OCI-LY7 (cell line): ENCODE measurements at regions not wholly inside any gene's neighbourhood (a gene's known extent, or its start where the extent isn't known, plus 50 kb on each side); places are given as distances from the start of the nearest gene placed in this dataset.

Experiments used
- BruUV-seq: library from RNA; stranded (reverse); fragments of 400-500 nt; replicated peaks from 2 replicates; lab custom pipeline; 2021; lab: Mats Ljungman, UMichigan
- CTCF ChIA-PET: fragments of 300-600 bp; sonication (Branson Sonifier 250); formaldehyde crosslinking; loops from one replicate; lab custom pipeline; 2022; ENCODE audit warnings: antibody characterized with exemption; ENCODE audit not compliant: unreplicated experiment; lab: Charles Lee
- POLR2A ChIA-PET: fragments of 300-600 bp; sonication (Branson Sonifier 250); formaldehyde crosslinking; loops from one replicate; lab custom pipeline; 2022; ENCODE audit warnings: antibody characterized with exemption; lab: Charles Lee
- DNase-seq: peaks from one replicate; pipeline ENCODE4 v3.0.0-alpha.2; 2015; ENCODE audit warnings: low spot score
- H2AFZ ChIP-seq: fragments of 200-600 bp; sonication (generic), shearing (Covaris generic); 2 replicates; pipeline ENCODE4 v1.6.1; 2014; ENCODE audit warnings: mild to moderate bottlenecking, antibody characterized with exemption, low read length, moderate library complexity
- H3K27ac ChIP-seq: fragments of 200-600 bp; sonication (generic); 2 replicates; pipeline ENCODE4 v1.5.1; 2014; ENCODE audit warnings: mixed run types, low read depth, mild to moderate bottlenecking, moderate library complexity, low read length, inconsistent platforms; ENCODE audit not compliant: poor library complexity, severe bottlenecking
- H3K36me3 ChIP-seq: fragments of 200-600 bp; sonication (generic); 2 replicates; pipeline ENCODE4 v1.6.1; 2014; ENCODE audit warnings: mild to moderate bottlenecking, antibody characterized with exemption, low read length, moderate library complexity, mixed read lengths; ENCODE audit not compliant: insufficient read depth
- H3K4me1 ChIP-seq: fragments of 200-600 bp; sonication (generic); 2 replicates; pipeline ENCODE4 v1.5.1; 2014; ENCODE audit warnings: mild to moderate bottlenecking, low read length; ENCODE audit not compliant: insufficient read depth, poor library complexity, severe bottlenecking
- H3K4me2 ChIP-seq: fragments of 200-600 bp; sonication (generic); 2 replicates; pipeline ENCODE4 v1.6.1; 2014; ENCODE audit warnings: mild to moderate bottlenecking, low read length
- H3K4me3 ChIP-seq: fragments of 200-600 bp; sonication (generic); 2 replicates; pipeline ENCODE4 v1.5.1; 2014; ENCODE audit warnings: mild to moderate bottlenecking, low read depth, low read length; ENCODE audit not compliant: poor library complexity, severe bottlenecking
- H3K79me2 ChIP-seq: fragments of 200-600 bp; sonication (generic); 2 replicates; pipeline ENCODE4 v1.6.1; 2016; ENCODE audit warnings: low read depth, mild to moderate bottlenecking, low read length, moderate library complexity, mixed read lengths; ENCODE audit not compliant: insufficient read depth
- H3K9me2 ChIP-seq: fragments of 200-600 bp; sonication (generic); 2 replicates; pipeline ENCODE4 v1.6.1; 2016; ENCODE audit warnings: mild to moderate bottlenecking, low read length, mixed read lengths; ENCODE audit not compliant: insufficient read depth
- H3K9me3 ChIP-seq: fragments of 200-600 bp; sonication (generic); 2 replicates; pipeline ENCODE4 v1.6.1; 2014; ENCODE audit warnings: mild to moderate bottlenecking, mixed run types, low read length, mixed read lengths
- H4K20me1 ChIP-seq: fragments of 200-600 bp; sonication (generic); 2 replicates; pipeline ENCODE4 v1.6.1; 2014; ENCODE audit warnings: mild to moderate bottlenecking, antibody characterized with exemption, low read length, moderate library complexity, mixed read lengths; ENCODE audit not compliant: insufficient read depth
- EZH2phosphoT487 ChIP-seq: fragments of 200-600 bp; sonication (generic); IDR thresholded peaks from 2 replicates; pipeline ENCODE4 v1.6.1; 2018; ENCODE audit warnings: low read depth, borderline replicate concordance, mild to moderate bottlenecking, mixed run types, antibody characterized with exemption, low read length, moderate library complexity, mixed read lengths
- intact Hi-C: fragments of 100-400 bp; cut with micrococcal nuclease; formaldehyde crosslinking; loops from one replicate; pipeline ENCODE4 v1.10.0; 2022; ENCODE audit not compliant: unreplicated experiment
- TF ChIP-seq, protein P1 (sequence below): fragments of 200-600 bp; sonication (generic); conservative IDR thresholded peaks from 2 replicates; pipeline ENCODE4 v1.5.1; 2014; ENCODE audit warnings: mild to moderate bottlenecking, antibody characterized with exemption, low read length, moderate library complexity, mixed read lengths

DNA sequence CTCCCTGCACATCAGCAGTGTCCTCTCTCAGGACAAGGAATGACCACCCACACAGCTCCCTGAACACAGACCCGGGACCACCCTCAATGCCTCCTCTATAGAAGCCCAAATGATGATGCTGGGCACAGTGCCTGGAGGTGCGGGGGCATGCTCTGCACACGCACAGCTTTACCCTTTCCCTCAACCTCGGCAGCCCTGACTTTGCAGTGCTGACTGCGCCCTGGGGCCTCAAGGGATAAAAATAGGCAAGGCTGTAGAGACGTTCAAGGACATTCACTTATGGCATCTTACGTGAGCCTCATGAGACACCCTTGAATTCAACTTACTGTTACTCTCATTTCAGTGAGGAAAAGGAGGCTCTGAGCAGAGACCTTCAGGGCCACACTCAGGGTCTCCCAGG, 521.6 kb upstream of the MGMT start:
- CTCF ChIA-PET = no interaction called here
- intact Hi-C loops = no loop called here

GRCh38 chr10:128950159-128950915, 516.7 kb upstream of the MGMT start:
- no peaks in the 10 kb centered on the region for H3K9me2 ChIP-seq
- no peaks in the 10 kb centered on the region for H3K9me3 ChIP-seq
- no peak for TF ChIP-seq EZH2phosphoT487
- TF ChIP-seq, protein P1, sequence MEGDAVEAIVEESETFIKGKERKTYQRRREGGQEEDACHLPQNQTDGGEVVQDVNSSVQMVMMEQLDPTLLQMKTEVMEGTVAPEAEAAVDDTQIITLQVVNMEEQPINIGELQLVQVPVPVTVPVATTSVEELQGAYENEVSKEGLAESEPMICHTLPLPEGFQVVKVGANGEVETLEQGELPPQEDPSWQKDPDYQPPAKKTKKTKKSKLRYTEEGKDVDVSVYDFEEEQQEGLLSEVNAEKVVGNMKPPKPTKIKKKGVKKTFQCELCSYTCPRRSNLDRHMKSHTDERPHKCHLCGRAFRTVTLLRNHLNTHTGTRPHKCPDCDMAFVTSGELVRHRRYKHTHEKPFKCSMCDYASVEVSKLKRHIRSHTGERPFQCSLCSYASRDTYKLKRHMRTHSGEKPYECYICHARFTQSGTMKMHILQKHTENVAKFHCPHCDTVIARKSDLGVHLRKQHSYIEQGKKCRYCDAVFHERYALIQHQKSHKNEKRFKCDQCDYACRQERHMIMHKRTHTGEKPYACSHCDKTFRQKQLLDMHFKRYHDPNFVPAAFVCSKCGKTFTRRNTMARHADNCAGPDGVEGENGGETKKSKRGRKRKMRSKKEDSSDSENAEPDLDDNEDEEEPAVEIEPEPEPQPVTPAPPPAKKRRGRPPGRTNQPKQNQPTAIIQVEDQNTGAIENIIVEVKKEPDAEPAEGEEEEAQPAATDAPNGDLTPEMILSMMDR = no peak
- no peak overlapping the region for H3K4me2 ChIP-seq
- H3K4me1 ChIP-seq = no peaks in the 10 kb centered on the region
- DNase-seq = no peak
- BruUV-seq = no TSS peak
- ChIA-PET POLR2A (no interaction called here), CTCF (no interaction called here)
- intact Hi-C loops = no loop called here
- H3K4me3 ChIP-seq = no peak overlapping the region
- H3K36me3 ChIP-seq = no peaks in the 10 kb centered on the region
- H2AFZ ChIP-seq = no peak overlapping the region
- H3K79me2 ChIP-seq = no peaks in the 10 kb centered on the region
- H4K20me1 ChIP-seq = no peaks in the 10 kb centered on the region
- H3K27ac ChIP-seq = no peak overlapping the region

More for the DNA sequence above, 521.6 kb upstream of the MGMT start:
- TF ChIP-seq EZH2phosphoT487 = no peak
- TF ChIP-seq, protein P1 = no peak
- Histone ChIP-seq H3K36me3 (no peaks in the 10 kb centered on the region), H2AFZ (no peak overlapping the region), H4K20me1 (no peaks in the 10 kb centered on the region), H3K4me2 (no peak overlapping the region), H3K4me1 (no peaks in the 10 kb centered on the region), H3K4me3 (no peak overlapping the region), H3K9me3 (no peaks in the 10 kb centered on the region), H3K27ac (no peak overlapping the region), H3K9me2 (no peaks in the 10 kb centered on the region), H3K79me2 (no peaks in the 10 kb centered on the region)
- POLR2A ChIA-PET = no interaction called here
- DNase-seq = no peak
- no TSS peak for BruUV-seq

DNA sequence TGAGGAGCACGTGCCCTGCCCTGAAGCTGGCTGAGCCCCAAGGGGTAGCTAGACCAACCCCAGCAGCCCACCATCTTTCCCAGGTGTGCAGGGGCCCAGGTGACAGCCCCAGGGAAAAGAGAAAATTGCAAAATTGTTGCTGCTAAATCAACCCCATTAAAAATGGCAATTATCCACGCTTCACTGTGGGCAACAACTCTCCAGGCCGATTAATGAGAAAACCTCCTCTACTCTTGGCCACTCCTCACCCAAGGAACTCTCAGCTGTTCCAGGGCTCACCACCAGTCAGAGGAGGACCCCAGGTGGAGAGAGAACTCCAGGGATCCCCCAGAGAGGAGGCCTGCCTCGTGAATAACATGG, 516.1 kb upstream of the MGMT start:
- H3K4me2 ChIP-seq = no peak overlapping the region
- no peaks in the 10 kb centered on the region for H3K4me1 ChIP-seq
- H3K27ac ChIP-seq = no peak overlapping the region
- H3K9me3 ChIP-seq = no peaks in the 10 kb centered on the region
- no peaks in the 10 kb centered on the region for H3K9me2 ChIP-seq
- no peak overlapping the region for H3K4me3 ChIP-seq
- H3K36me3 ChIP-seq = no peaks in the 10 kb centered on the region
- no peaks in the 10 kb centered on the region for H3K79me2 ChIP-seq
- intact Hi-C loops = no loop called here
- ChIA-PET CTCF (no interaction called here), POLR2A (no interaction called here)
- H4K20me1 ChIP-seq = no peaks in the 10 kb centered on the region
- no peak overlapping the region for H2AFZ ChIP-seq
- no peak for TF ChIP-seq EZH2phosphoT487
- TF ChIP-seq, protein P1 = no peak
- no TSS peak for BruUV-seq
- DNase-seq = no peak
